Duodenal mucosa (tissue), 2 donors: ENCODE measurements at regions not wholly inside any gene's neighbourhood (a gene's known extent, or its start where the extent isn't known, plus 50 kb on each side); places are given as distances from the start of the nearest gene placed in this dataset.
"Not testable (repeated sequence)": the region's sequence is repeated elsewhere in the genome, so short reads cannot be mapped to it uniquely, and the experiment has no call there.

ENCODE experiments used
- H3K27ac ChIP-seq: one replicate; pipeline ENCODE4 v1.7.0; 2013; ENCODE audit warnings: low read depth, low read length
- H3K27me3 ChIP-seq, 2 donors: one replicate each; pipeline ENCODE4 v1.7.0; 2013; ENCODE audit warnings: low read length in 2 of 2, control low read depth in 1 of 2; ENCODE audit not compliant: insufficient read depth in 2 of 2, control insufficient read depth in 1 of 2
- H3K36me3 ChIP-seq, 2 donors: one replicate each; pipeline ENCODE4 v1.7.0; 2013; ENCODE audit warnings: low read length in 2 of 2, control low read depth in 1 of 2; ENCODE audit not compliant: insufficient read depth in 2 of 2, control insufficient read depth in 1 of 2
- H3K4me1 ChIP-seq, 2 donors: one replicate each; pipeline ENCODE4 v1.7.0; 2013; ENCODE audit warnings: low read length in 2 of 2, control low read depth in 1 of 2; ENCODE audit not compliant: insufficient read depth in 2 of 2, control insufficient read depth in 1 of 2
- H3K4me3 ChIP-seq, 2 donors: one replicate each; pipeline ENCODE4 v1.7.0; 2013; ENCODE audit warnings: low read length in 2 of 2, low read depth in 1 of 2
- H3K9ac ChIP-seq, 2 donors: one replicate each; pipeline ENCODE4 v1.7.0; 2013; ENCODE audit warnings: low read length in 2 of 2, low read depth in 1 of 2
- H3K9me3 ChIP-seq, 2 donors: one replicate each; pipeline ENCODE4 v1.7.0; 2013; ENCODE audit warnings: low read length in 2 of 2, control low read depth in 1 of 2; ENCODE audit not compliant: control insufficient read depth in 1 of 2

GRCh38 chr3:165917938-165918656, 80.9 kb upstream of the BCHE start:
- not testable (repeated sequence) for H3K9ac ChIP-seq, H3K9me3 ChIP-seq, H3K27me3 ChIP-seq, H3K27ac ChIP-seq, H3K36me3 ChIP-seq, H3K4me1 ChIP-seq, H3K4me3 ChIP-seq

DNA sequence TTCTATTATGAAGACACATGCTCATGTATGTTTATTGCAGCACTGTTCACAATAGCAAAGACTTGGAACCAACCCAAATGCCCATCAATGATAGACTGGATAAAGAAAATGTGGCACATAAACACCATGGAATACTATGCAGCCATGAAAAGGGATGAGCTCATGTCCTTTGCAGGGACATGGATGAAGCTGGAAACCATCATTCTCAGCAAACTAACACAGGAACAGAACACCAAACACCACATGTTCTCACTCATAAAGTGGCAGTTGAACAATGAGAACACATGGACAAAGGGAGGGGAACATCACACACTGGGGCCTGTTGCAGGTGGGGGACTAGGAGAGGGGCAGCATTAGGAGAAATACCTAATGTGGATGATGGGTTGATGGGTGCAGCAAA, 77.9 kb upstream of the BCHE start:
- not testable (repeated sequence) for H3K27ac ChIP-seq, H3K4me3 ChIP-seq, H3K9ac ChIP-seq, H3K27me3 ChIP-seq, H3K4me1 ChIP-seq, H3K36me3 ChIP-seq, H3K9me3 ChIP-seq

- Histone ChIP-seq H3K27me3 (no peaks in the 10 kb centered on the region), H3K9ac (no peak overlapping the region), H3K27ac (no peak overlapping the region), H3K9me3 (no peaks in the 10 kb centered on the region), H3K4me1 (no peaks in the 10 kb centered on the region), H3K4me3 (no peak overlapping the region), H3K36me3 (no peaks in the 10 kb centered on the region)
Observed at GRCh38 chr3:165903885-165904630, 66.8 kb upstream of the BCHE start.

- H3K27me3 ChIP-seq, result no peaks in the 10 kb centered on the region
- no peak overlapping the region for H3K27ac ChIP-seq
- no peaks in the 10 kb centered on the region for H3K36me3 ChIP-seq
- no peak overlapping the region for H3K9ac ChIP-seq
- H3K4me3 ChIP-seq, result no peak overlapping the region
- no peaks in the 10 kb centered on the region for H3K4me1 ChIP-seq
- H3K9me3 ChIP-seq, result no peaks in the 10 kb centered on the region
Observed at GRCh38 chr3:165899066-165899465, 61.8 kb upstream of the BCHE start.

GRCh38 chr3:165897137-165897536, 59.9 kb upstream of the BCHE start:
- H3K4me3 ChIP-seq, result no peak overlapping the region
- no peak overlapping the region for H3K9ac ChIP-seq
- H3K4me1 ChIP-seq, result no peaks in the 10 kb centered on the region
- H3K36me3 ChIP-seq, result no peaks in the 10 kb centered on the region
- no peaks in the 10 kb centered on the region for H3K27me3 ChIP-seq
- H3K27ac ChIP-seq, result no peak overlapping the region
- no peaks in the 10 kb centered on the region for H3K9me3 ChIP-seq

GRCh38 chr3:165895919-165896318, 58.7 kb upstream of the BCHE start:
- no peak overlapping the region for H3K9ac ChIP-seq
- H3K36me3 ChIP-seq, result no peaks in the 10 kb centered on the region
- no peaks in the 10 kb centered on the region for H3K27me3 ChIP-seq
- no peaks in the 10 kb centered on the region for H3K9me3 ChIP-seq
- no peak overlapping the region for H3K27ac ChIP-seq
- H3K4me3 ChIP-seq, result no peak overlapping the region
- H3K4me1 ChIP-seq, result no peaks in the 10 kb centered on the region

DNA sequence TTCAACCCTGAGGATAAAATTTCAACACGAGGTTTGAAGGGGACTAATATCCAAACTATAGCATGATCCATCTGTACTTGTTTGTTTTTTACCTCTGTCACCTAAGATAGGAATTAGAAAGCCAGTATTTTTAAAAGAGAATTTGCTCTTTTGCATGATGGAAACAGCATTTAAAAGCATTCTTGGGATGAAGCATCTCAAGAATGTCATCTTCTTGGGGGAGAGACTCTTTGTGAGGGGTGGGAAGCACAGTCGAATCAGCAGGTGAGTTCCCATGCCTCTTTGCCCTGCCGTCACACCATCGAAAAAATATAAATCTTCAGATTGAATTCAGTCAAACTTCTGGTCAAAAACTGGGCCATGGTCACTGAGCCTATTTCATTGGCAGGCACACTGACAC, 55.3 kb upstream of the BCHE start:
- Histone ChIP-seq H3K4me3 (no peak overlapping the region), H3K27ac (no peak overlapping the region), H3K4me1 (no peaks in the 10 kb centered on the region), H3K27me3 (no peaks in the 10 kb centered on the region), H3K36me3 (no peaks in the 10 kb centered on the region), H3K9ac (no peak overlapping the region), H3K9me3 (no peaks in the 10 kb centered on the region)
